Right renal cortex interstitium (tissue), 3 donors: ENCODE measurements at regions not wholly inside any gene's neighbourhood (a gene's known extent, or its start where the extent isn't known, plus 50 kb on each side); places are given as distances from the start of the nearest gene placed in this dataset.

Experiments used
- DNase-seq, 3 donors: peaks; one replicate each; pipeline ENCODE4 v3.0.0-alpha.2; 2013; ENCODE audit warnings: low read depth in 3 of 3, low spot score in 2 of 3

DNA sequence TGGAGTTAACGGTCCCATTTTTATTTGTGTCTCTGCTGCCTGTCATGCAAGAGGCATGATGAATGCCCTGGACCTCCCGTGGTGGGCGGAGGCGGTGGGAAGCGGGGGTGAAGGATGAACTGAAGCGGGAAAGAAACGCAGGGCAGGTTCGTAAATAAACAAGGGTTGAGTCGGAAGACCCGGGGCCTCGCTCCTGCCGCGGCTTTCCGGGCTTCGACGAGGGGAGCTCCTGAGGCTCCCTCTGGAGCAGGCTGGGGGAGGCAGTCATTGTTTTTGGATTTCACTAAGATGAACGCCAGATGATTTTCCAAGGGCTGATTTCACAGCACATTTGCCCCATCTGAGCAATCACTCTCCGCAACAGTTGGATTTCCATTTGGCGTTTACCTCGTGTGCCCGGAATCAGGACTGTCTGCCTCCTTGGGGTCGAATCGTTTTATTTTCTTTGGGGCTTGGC, 130.2 kb downstream of the SLC38A6 start:
- no peak for DNase-seq

DNA sequence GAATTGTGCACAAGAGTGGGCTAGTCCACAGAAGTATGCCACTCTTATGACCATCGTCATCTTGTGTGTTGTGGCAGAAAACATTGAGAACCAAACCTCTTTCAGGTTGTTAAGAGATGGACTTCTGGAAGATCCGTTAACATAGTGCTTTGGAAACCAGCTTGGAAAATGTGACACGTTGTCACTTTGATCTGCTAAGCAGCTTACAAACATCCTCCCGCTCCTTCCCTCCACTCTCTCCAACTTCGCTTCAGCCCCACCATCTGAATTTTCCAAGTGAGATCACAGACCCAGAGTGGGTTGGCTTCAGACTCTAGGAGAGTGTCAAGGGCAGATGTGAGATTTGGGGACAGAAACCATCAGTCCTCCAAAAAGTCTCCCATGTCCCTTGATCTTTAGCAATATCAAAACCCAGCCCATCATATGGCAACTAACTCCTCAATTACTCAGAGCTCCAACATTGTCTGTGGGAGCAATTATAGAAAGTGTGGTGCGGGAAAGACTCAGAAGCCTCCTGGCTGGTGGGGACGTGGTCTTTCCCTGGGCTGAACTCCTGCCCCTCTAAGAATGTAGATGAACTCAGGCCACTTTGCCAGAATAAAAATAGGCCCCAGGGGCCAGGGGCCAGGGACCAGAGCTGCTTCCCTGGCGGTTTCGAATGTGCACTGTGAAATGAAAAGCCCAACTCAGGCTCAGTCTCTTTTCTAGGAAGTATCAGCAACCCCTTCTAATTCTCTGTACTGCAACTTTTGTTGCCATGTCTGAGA, 129.5 kb downstream of the SLC38A6 start:
- DNase-seq = no peak

DNA sequence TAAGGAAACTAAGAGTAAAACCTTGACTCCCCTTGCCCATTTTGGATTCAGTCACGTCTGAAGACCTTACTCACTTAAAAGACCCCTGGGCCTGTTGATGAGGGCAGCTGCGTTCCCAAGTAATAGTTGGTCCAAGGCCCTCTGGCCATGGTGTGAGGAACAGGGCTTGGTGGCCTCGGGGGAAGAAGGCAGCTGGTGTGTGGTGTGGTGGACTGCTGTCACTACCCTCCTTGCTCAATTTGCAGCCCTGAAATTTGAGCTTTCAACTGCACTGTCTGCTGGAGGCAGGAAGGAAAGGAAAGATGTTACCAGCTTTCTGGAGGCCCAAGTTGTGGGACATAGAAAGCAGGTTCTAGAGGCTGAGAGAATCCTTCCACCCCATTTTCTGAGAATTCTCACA, 128.2 kb downstream of the SLC38A6 start:
- no peak for DNase-seq

DNA sequence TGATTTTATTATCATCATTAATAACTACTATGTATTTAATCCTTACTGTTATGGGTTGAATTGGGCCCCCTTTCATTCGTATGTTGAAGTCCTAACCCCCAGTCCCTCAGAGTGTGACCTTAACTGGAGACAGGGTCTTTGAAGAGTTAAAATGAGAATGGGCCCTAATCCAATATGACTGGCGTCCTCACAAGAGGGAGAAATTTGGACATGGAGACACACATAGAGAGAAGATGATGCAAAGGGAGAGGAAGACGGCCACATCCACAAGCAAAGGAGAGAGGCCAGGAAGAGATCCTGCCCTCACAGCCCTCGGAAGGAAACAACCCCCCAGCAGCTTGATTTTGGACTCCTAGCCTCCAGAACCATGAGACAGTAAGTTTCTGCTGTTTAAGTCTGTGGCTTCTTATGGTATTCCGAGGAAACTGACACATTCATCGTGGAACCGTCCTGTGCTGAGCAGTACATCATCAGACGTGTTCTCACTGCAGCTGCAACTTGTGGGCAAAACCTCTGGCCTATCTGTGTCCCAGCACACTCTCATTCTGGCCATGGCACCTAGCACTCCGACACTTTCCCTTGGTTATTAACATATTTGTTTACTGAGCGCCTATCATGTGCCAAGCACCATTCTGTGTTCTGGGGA, 127.6 kb downstream of the SLC38A6 start:
- no peak for DNase-seq

DNA sequence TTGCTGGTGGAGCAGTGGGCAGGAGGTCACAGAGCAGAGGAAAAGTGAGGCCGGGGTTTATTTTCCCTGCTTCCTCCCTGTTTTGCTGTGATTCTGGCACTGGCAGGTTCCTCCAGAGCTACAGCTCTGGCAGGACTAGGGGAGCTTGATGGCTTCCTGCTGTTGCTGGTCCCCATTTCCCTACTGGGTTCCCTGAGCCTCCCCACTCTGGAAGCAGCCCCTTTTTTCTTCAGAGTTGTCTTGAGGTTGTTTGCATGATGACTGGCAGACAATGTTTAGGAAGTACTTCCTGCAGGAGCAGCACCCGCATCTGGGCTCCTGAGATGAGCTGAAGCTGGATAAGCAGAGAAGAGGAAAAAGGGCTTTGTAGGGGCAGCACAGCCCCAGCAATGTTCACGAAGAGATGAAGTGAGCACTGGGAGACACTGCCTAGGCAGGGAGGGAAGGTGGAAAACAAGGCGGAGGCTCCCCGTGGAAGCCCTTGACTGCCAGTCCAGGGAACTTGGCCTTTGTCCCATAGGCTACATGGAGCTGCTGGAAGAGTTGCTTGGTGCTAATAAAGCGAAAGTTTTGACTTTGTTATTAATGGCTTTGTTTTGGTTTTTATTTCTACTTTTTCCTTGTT, 126.9 kb downstream of the SLC38A6 start:
- DNase-seq = no peak

DNA sequence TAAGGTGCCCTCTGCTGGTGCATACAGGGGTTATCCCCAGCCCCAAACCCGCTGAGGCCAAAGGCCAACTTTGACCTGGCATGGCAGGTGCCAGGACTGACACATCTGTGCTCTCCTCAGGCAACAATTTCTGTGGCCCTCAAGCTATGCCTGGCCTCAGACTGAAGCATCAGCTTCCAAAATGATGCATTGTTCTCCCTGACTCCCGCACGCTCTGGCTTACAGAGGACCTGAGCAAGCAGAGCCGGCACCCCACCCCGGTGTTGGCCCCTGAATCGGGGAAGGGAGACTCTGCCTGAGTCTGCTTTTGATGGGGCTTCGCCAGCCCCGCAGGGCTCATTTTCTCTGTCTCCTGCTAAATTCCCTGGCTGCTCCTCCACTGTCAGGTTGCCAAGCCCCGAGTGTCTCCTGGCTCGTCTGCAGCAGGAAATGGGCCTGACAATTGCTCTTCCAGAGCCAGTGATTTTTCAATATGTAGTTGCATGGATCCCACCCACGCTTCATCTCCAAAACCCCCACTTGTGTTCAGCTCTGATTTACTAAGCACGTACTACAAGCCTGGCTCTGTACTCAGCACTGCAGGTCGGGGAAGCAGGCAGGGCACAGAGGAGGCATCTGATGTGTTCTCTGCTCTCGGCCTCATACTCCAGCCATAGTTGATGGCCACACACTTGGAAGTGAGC, 126.1 kb downstream of the SLC38A6 start:
- no peak for DNase-seq

DNA sequence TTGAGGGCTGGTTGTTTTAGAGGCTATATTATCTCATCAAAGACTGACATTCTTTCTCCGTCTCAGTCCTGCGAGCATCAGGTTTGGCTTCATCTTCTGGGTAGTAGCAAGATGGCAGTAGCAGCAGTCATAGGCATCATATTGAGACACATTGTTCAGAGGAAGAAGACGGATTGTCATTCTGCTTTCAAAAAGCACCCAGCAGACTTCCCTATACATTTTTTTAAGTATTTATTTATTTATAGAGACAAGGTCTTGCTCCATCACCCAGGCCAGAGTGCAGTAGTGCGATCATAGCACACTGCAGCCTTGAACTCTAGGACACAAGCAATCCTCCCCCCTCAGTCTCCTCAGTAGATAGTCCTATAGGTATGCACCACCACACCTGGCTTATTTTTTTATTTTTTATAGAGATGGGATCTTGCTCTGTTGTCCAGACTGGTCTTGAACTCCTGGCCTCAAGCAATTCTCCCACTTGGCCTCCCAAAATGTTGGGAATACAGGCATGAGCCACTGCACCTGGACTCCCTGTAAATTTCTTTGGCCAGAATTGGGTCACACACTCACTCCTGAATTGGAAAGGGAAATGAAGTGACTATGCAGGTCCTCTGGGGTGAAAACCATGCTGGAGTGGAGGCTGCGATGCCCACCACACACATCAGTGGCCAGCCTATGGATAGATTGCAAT, 125.4 kb downstream of the SLC38A6 start:
- DNase-seq = no peak

DNA sequence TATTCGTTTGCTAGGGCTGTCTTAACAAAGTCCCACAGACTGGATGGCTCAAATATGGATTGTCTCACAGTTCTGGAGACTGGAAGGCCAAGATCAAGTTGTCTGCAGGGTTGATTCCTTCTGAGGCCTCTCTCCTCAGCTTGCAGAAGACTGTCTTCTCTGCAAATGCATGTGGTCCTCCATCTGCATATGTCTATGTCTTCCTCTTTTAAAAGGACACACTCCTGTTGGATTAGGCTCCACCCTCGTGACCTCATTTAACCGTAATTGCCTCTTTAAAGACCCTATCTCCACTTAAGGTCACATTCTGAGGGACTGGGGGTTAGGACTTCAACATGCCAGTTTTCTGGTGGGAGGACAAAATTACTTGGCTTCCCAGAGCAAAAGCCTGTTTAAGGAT, 123.3 kb downstream of the SLC38A6 start:
- DNase-seq = no peak

DNA sequence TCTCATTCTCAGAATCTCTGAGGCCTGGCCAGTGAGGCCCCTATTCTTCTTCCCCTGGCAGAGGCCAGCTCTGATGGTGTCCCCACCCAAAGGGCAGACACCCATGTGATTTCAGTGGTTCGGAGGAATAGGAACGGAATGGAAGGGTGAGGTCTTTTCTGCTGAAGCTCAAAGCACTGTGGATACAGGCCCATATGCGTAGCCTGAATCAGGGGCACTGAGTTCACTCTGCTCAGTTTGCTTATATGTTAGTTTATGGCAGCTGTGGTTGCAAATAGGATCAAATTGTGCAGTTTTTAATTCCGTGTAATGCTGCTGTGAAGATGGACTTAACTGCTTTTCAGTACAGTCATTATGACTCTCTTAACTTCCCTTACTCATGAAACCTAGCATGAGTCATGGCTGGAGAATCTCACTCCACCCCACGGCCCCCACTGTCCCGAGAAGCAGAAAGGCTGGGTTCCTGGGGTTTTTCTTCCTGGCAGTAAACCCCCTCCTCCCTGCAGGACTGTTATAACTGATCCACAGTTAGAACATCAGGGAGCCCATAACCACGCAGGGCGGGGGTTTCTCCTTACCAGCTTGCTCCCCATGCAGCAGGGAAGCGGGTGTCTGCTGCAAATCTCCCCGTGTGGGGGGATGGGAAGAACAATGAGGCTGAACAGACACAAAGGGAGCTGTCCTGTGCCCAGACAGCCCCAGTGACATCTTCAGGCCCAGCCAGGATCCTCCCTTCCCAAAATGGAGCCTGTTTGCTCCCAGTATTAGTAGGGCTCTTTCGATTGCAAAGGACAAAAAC, 122.7 kb downstream of the SLC38A6 start:
- no peak for DNase-seq

DNA sequence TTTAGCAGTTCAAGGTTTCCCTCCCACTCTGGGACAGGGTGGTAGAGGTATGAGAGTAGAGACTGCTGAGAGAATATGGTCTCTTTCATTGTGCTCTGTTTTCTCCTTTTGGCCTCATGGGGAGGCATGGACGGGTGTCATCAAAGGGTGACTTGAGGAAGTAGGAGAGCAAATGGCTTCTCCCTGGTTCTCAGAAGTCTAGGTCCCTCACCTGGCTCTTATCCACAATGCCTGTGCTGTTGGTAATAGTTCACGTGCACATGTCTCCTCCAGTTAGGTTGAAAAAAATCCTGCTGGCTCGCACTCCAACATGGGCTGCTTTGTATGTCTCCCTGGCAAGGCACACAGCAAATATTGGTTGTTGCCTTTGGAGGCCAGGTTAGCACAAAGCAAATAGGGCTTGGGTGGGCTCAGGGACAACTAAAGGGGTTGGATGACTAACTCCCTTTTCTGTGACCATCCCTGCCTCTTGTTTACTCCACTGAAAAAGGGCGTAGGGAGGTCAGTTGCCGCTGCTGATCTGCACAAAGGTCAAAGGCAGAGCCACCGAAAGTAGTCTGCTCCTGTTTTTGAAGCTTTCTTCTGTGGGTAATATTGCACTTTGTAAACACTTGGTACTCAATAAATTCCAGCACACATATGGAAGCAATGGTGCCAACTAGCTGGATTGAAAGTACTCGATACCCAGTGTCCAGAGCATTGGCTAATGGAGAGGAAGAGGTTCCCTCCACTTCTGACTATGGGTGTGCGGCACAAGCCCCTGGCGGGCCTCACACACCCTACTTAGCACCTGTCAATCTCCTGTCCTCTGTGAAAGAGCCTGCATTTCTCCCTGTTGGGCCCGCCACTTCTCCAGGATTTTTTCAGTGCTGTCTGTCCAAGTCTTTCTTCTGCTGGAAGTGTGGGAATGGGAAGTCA, 121.8 kb downstream of the SLC38A6 start:
- DNase-seq = no peak
